Upper lobe of right lung (tissue), 1 donor: ENCODE measurements at regions not wholly inside any gene's neighbourhood (a gene's known extent, or its start where the extent isn't known, plus 50 kb on each side); places are given as distances from the start of the nearest gene placed in this dataset.

Experiments
- ATAC-seq: fragments of 200-7000 bp; cut with Tn5 transposase; one replicate; pipeline ENCODE4 v1.9.1; 2020; ENCODE audit warnings: mild to moderate bottlenecking, moderate library complexity
- DNase-seq: peaks from one replicate; pipeline ENCODE4 v3.0.0-alpha.2; 2020
- H3K27ac ChIP-seq: fragments of 200-600 bp; one replicate; pipeline ENCODE4 v1.8.0; 2022
- H3K27me3 ChIP-seq: fragments of 200-600 bp; one replicate; pipeline ENCODE4 v1.8.0; 2022; ENCODE audit warnings: mild to moderate bottlenecking
- H3K36me3 ChIP-seq: fragments of 200-600 bp; one replicate; pipeline ENCODE4 v1.8.0; 2022
- H3K4me1 ChIP-seq: fragments of 200-600 bp; one replicate; pipeline ENCODE4 v1.8.0; 2022
- H3K4me3 ChIP-seq: fragments of 200-600 bp; one replicate; pipeline ENCODE4 v1.8.0; 2022; ENCODE audit warnings: mild to moderate bottlenecking
- H3K9me3 ChIP-seq: fragments of 200-600 bp; one replicate; pipeline ENCODE4 v1.8.0; 2022
- intact Hi-C: fragments of 100-400 bp; cut with DNase I; formaldehyde crosslinking; loops from one replicate; pipeline ENCODE4 v1.11.0; 2022
- TF ChIP-seq, protein P1 (sequence below): fragments of 200-600 bp; IDR thresholded peaks from one replicate; pipeline ENCODE4 v1.8.0; 2022; ENCODE audit warnings: antibody characterized with exemption
- donor health status: DM: no; HTN: yes; CAD: no; lungs with severe emphysema.

DNA sequence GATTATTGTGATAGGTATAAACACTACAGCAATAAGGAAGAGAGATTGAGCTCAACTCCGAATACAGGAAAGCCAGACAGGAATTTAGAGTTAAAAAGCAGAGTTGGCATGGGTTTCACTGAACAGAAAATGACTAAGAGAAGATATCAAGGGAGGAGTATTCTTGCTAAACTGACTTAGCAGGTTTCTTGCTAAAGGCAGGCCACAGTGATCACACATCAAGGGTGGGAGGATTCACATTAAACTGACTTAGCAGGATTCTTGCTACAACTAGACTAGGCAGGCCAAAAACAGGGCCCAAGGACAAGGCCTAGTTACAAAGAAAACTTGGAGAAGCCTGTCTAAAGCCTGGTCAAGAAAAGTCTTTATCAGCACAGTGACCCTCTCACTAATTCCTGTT, 195.1 kb downstream of the MAGEB5 start:
- Histone ChIP-seq H3K27me3 (no peaks in the 10 kb centered on the region), H3K4me1 (no peaks in the 10 kb centered on the region), H3K4me3 (no peak overlapping the region), H3K9me3 (no peaks in the 10 kb centered on the region), H3K36me3 (no peaks in the 10 kb centered on the region), H3K27ac (no peak overlapping the region)
- ATAC-seq, result no peak
- TF ChIP-seq, protein P1, sequence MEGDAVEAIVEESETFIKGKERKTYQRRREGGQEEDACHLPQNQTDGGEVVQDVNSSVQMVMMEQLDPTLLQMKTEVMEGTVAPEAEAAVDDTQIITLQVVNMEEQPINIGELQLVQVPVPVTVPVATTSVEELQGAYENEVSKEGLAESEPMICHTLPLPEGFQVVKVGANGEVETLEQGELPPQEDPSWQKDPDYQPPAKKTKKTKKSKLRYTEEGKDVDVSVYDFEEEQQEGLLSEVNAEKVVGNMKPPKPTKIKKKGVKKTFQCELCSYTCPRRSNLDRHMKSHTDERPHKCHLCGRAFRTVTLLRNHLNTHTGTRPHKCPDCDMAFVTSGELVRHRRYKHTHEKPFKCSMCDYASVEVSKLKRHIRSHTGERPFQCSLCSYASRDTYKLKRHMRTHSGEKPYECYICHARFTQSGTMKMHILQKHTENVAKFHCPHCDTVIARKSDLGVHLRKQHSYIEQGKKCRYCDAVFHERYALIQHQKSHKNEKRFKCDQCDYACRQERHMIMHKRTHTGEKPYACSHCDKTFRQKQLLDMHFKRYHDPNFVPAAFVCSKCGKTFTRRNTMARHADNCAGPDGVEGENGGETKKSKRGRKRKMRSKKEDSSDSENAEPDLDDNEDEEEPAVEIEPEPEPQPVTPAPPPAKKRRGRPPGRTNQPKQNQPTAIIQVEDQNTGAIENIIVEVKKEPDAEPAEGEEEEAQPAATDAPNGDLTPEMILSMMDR, result no peak
- intact Hi-C loops, result no loop called here
- no peak for DNase-seq

DNA sequence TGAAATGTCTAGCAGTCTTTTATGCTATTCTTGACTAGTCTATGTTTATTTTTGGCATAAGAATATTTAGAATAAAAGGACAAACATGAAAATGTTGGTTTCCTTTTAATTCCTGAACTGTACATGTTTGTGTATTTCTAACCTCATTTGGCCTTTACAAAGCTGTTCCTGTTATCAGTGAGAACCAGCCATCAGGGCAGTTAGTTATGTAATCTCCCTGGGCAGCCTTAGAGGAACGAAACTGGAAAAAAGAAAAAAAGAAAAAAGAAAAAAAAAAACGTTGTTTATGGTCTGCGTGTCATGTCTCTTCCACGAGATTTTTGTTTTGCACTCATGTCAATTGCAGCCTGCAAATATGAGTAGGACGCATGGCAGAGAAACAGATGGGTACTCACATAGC, 193.7 kb downstream of the MAGEB5 start:
- DNase-seq, result no peak
- TF ChIP-seq, protein P1, result no peak
- intact Hi-C loops, result no loop called here
- no peaks in the 10 kb centered on the region for H3K9me3 ChIP-seq
- ATAC-seq, result no peak
- H3K4me3 ChIP-seq, result no peak overlapping the region
- no peaks in the 10 kb centered on the region for H3K27me3 ChIP-seq
- no peaks in the 10 kb centered on the region for H3K4me1 ChIP-seq
- no peaks in the 10 kb centered on the region for H3K36me3 ChIP-seq
- no peak overlapping the region for H3K27ac ChIP-seq

GRCh38 chrX:26387906-26388305, 171.9 kb downstream of the MAGEB5 start:
- no peak overlapping the region for H3K4me3 ChIP-seq
- DNase-seq (no peak), ATAC-seq (no peak)
- no peaks in the 10 kb centered on the region for H3K4me1 ChIP-seq
- no peaks in the 10 kb centered on the region for H3K36me3 ChIP-seq
- H3K27ac ChIP-seq, result no peak overlapping the region
- H3K9me3 ChIP-seq, result no peaks in the 10 kb centered on the region
- intact Hi-C loops, result no loop called here
- H3K27me3 ChIP-seq, result no peaks in the 10 kb centered on the region
- TF ChIP-seq, protein P1, result no peak

- ATAC-seq, result no peak
- no peaks in the 10 kb centered on the region for H3K27me3 ChIP-seq
- no peaks in the 10 kb centered on the region for H3K4me1 ChIP-seq
- H3K9me3 ChIP-seq, result no peaks in the 10 kb centered on the region
- no peaks in the 10 kb centered on the region for H3K36me3 ChIP-seq
- DNase-seq, result no peak
- intact Hi-C loops, result no loop called here
- no peak overlapping the region for H3K27ac ChIP-seq
- TF ChIP-seq, protein P1, result no peak
- no peak overlapping the region for H3K4me3 ChIP-seq
These were observed 160.2 kb downstream of the MAGEB5 start for GRCh38 chrX:26376037-26376708.

GRCh38 chrX:26375346-26375745, 159.4 kb downstream of the MAGEB5 start:
- H3K36me3 ChIP-seq, result no peaks in the 10 kb centered on the region
- H3K4me3 ChIP-seq, result no peak overlapping the region
- DNase-seq (no peak), ATAC-seq (no peak)
- no peaks in the 10 kb centered on the region for H3K9me3 ChIP-seq
- H3K4me1 ChIP-seq, result no peaks in the 10 kb centered on the region
- no peaks in the 10 kb centered on the region for H3K27me3 ChIP-seq
- intact Hi-C loops, result no loop called here
- H3K27ac ChIP-seq, result no peak overlapping the region
- TF ChIP-seq, protein P1, result no peak

- no peaks in the 10 kb centered on the region for H3K4me1 ChIP-seq
- intact Hi-C loops, result no loop called here
- no peak overlapping the region for H3K27ac ChIP-seq
- no peak for DNase-seq
- TF ChIP-seq, protein P1, result no peak
- no peaks in the 10 kb centered on the region for H3K27me3 ChIP-seq
- no peak overlapping the region for H3K4me3 ChIP-seq
- no peaks in the 10 kb centered on the region for H3K9me3 ChIP-seq
- no peak for ATAC-seq
- no peaks in the 10 kb centered on the region for H3K36me3 ChIP-seq
These were observed 157.9 kb downstream of the MAGEB5 start for GRCh38 chrX:26373829-26374228.
